ENCODE measurements at regions not wholly inside any gene's neighbourhood (a gene's known extent, or its start where the extent isn't known, plus 50 kb on each side); places are given as distances from the start of the nearest gene placed in this dataset.

- TF ChIP-seq CTCF (IDR thresholded peaks at IDR 0.05): no peak
- no peak for TF ChIP-seq POLR2A (IDR thresholded peaks at IDR 0.05)
- no peak for TF ChIP-seq POLR2AphosphoS5 (IDR thresholded peaks at IDR 0.05)
- no peak for TF ChIP-seq EP300 (IDR thresholded peaks at IDR 0.05)
Measured at GRCh38 chr10:105734479-105734878, 1093.4 kb downstream of the SORCS3 start.
